22Rv1 (cell line): ENCODE measurements at regions not wholly inside any gene's neighbourhood (a gene's known extent, or its start where the extent isn't known, plus 50 kb on each side); places are given as distances from the start of the nearest gene placed in this dataset.

Source experiments
- ZFX ChIP-seq: fragments of 450-650 bp; IDR thresholded peaks from 2 replicates; pipeline ENCODE4 v1.6.1; 2017; ENCODE audit warnings: antibody characterized with exemption, borderline replicate concordance
- TF ChIP-seq, protein P1 (sequence below): fragments of 450-650 bp; IDR thresholded peaks from 2 replicates; pipeline ENCODE4 v1.5.1; 2017; ENCODE audit warnings: mild to moderate bottlenecking

DNA sequence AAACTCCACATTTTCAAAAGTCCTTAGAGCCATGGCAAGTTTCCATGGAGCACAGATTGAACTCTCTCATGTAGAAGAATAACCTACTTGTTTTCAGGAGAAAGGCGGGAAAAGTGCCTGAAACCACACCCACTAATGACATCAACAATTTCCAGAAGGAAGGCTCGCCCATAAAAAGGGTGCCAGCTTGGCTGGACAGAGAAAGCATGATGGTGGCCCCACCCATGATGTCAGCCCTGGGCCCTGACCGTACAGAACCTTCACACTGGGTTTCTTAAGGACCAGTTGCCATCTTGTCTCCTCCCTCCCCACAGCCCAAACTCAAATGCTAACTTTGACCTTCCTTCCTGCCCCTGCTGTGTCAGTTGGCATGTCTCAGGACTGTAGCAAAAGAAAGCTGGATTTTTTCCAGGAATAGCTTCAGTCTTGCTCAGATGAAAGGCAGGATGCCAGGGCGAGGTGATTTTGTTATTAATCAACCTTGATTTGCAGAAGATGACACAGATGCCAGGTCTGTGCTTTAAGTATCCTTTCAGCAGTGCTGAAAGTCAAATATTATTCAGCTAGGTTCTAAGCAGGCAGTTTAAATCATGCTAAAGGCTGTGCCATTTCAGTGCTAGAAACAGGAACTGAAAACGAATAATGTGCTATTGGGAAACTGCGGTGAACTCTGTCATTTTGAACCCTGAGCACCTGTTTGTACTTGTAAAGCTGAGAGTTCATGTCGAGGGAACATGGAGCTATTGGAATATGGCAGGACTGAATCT lies 89.5 kb upstream of the RFC3 start:
- TF ChIP-seq, protein P1, sequence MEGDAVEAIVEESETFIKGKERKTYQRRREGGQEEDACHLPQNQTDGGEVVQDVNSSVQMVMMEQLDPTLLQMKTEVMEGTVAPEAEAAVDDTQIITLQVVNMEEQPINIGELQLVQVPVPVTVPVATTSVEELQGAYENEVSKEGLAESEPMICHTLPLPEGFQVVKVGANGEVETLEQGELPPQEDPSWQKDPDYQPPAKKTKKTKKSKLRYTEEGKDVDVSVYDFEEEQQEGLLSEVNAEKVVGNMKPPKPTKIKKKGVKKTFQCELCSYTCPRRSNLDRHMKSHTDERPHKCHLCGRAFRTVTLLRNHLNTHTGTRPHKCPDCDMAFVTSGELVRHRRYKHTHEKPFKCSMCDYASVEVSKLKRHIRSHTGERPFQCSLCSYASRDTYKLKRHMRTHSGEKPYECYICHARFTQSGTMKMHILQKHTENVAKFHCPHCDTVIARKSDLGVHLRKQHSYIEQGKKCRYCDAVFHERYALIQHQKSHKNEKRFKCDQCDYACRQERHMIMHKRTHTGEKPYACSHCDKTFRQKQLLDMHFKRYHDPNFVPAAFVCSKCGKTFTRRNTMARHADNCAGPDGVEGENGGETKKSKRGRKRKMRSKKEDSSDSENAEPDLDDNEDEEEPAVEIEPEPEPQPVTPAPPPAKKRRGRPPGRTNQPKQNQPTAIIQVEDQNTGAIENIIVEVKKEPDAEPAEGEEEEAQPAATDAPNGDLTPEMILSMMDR = no peak
- no peak for TF ChIP-seq ZFX
